Epidermal melanocyte (primary cell): ENCODE measurements at regions not wholly inside any gene's neighbourhood (a gene's known extent, or its start where the extent isn't known, plus 50 kb on each side); places are given as distances from the start of the nearest gene placed in this dataset.
"Not testable (repeated sequence)": the region's sequence is repeated elsewhere in the genome, so short reads cannot be mapped to it uniquely, and the experiment has no call there.

Experiments used
- DNase-seq: peaks from one replicate; pipeline ENCODE4 v3.0.0; 2011; ENCODE audit warnings: low spot score; ENCODE audit not compliant: insufficient read length

DNA sequence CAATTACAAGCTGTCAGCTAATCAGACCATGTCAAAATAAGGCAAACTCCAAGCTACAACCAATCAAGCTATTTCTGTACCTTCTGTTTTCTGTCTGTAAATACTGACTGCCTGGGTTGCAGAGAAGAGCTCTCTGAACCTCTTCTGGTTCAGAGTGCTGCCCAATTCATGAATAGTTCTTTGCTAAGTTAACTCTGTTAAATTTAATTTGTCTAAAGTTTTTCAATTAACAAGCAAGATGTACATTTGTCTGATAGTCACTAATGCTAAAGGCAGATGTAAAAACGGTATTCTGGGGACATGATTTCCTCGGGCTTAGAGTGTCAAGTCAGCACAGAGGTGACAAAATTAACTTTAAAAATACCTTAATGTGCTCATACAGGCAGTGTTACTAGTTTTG, 408.3 kb upstream of the CLINT1 start:
- no peak for DNase-seq

DNA sequence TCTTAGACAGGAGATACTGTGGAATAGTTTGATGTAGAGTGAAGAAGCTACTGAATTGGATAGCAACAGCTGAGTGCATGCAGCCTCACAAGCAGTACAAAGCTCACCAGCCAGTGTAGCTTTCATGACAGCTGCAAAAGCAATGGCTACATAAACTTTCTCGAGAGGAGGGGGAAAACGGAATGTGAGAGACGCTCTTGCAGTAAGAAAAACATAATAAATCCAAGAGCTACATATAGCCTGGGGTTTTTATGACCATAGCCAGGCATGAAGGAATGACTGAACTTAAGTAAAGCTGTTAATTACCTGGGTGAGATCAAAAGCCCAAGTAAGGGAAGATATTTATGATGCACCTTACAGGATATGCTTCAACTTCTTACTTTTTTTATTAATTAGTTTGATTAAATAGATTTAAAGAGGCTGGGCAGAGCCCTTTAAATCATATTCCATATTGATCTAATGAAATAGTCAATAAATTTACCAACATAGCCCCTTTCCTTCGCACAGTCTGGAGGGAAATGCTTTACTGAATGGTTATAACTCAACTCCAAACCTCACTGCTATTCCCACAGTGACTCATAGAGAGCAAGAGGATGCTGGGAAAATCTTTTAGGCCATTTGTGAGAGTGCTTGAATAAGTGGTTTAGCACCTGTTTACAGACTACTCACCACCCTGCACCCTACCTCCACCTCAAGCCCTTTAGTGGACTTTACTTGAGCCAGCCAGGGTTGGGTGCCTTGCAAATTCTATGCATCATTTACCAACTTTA, 407.2 kb upstream of the CLINT1 start:
- no peak for DNase-seq

DNA sequence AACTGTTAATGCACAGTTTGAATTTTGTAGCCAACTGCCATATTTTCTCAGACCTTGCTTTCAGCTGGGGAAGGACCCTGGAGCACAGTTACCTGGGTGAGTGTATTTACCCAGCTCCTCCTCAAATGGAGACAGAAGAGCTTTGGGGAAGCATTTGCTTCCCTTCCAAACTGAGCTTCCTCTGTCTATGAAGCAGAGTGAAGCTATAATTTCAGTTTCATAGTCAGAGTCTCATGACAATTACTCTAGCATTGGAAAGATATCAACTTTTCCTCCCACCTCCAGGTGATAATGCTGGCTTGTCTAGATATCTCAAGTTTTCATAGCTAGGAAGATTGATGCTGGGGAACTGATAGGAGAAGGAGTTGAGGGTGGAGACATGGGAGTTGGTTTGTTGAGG, 406.4 kb upstream of the CLINT1 start:
- no peak for DNase-seq

DNA sequence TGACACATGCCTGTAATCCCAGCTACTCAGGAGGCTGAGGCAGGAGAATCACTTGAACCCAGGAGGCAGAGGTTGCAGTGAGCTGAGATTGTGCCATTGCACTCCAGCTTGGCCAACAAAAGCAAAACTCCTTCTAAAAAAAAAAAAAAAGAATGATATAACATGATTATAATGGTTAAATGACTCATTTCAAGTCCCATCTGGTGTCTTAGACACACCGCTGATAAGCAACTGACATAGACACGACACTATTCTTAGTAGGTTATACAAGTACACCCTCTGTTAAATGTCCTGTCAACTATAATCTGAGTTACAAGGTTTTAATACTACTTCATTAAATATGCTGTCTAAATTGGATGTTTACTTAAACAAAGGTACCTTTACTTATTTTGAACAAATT, 405.3 kb upstream of the CLINT1 start:
- no peak for DNase-seq

DNA sequence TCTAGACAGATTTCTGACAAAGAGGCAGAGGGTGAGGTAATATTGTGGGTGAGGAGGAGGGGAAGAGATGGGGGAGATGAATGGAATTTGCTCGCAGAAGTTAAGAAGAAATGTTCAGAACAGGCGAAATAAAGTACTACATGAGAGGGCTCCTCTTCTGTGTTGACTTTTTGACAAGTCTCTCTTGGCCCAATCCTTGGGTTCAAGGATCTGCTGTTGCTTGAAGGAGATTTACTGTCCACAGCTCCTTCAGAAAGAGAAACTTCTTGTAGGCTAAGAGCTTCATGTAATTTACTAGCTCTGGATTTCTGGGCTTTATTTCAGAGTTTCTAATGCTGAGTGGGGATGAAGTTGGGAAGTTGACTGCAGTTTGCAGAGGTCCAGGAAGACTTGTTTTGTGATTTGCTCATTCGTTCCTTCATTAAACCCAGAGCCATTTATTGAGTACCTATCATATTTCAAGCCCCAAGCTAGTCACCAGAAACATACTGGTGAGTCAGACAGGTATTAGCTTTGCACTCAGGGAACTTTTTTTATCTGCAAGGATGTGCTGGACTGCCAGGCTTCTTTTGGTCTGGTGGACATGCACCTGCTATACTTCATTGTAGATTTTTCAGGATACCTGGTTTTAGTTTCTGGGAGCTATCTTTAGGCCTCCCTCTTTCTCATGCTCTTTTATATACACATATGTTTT, 402.9 kb upstream of the CLINT1 start:
- DNase-seq, result no peak

DNA sequence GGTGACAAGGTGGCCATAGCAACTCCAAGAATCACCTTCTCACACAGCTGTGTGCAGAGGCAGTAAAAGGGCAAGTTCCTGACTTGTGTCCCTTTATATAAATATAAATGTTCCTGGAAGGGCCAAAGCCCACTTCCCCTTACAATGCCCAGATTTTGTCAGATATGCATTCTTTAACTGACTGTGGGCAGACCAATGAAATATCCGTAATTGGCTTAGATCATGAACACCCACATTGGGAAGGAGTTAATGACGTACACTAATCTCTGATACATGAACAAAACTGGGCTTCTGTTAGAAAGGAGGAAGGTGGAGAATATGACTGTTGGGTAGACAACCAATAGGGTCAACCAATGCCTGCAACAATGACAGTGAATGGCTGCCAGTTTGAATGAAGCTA, 397.2 kb upstream of the CLINT1 start:
- no peak for DNase-seq

DNA sequence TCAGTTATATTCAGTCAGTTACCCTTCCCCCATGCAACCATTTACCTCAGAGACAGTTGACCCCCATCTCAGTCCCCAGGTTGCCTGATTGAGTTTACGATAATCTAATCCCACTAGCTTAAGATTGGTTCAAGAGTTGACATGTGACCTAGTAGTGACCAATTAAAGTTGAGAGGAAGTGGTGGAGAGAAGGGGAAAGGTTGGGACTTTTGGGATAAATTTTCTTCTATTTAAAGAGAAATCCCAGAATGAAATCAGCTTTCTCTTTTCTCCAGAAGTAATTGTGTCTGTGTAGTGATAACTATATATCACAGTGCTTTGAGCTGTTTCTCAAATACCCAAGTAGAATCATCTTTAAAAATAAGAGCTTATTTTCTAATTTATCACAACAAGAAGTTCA, 396.7 kb upstream of the CLINT1 start:
- no peak for DNase-seq

DNA sequence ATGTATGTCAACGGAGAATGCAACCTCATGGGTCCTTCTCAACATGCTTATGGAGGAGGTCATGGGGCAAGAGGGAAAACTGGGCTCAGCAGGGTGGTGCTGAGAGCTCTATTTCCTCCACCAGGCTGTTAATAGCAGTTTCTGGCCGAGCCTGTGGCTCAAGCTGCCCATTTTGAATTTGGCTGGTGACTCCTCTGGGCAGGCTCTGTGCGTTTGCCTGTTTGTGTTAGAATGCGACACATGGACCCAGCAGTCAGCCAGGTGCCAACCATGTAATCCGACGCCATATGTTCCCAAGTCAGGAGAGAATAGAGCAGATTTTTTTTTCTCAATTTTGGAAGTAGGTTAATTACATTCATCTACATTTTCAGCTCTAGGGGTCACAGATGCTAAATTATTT, 387.7 kb upstream of the CLINT1 start:
- no peak for DNase-seq

DNA sequence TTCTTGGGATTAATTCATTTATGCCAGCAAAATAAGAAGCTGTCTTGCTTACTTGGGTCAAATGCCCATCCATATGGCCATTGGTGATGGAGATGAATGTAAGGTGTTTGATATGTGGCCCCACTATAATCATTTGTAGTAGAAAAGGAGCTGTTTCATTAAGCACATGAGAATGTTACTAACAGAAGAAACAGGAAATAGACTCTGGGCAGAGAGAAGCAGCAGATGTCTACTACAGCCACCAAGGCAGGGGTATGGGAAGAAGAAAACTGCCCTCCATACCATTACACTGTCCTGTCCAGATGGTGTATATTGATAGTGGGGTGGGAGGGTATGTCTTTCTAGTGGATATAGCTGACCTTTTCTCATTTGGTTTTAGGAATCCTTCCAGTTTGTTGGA, 386.6 kb upstream of the CLINT1 start:
- no peak for DNase-seq

DNA sequence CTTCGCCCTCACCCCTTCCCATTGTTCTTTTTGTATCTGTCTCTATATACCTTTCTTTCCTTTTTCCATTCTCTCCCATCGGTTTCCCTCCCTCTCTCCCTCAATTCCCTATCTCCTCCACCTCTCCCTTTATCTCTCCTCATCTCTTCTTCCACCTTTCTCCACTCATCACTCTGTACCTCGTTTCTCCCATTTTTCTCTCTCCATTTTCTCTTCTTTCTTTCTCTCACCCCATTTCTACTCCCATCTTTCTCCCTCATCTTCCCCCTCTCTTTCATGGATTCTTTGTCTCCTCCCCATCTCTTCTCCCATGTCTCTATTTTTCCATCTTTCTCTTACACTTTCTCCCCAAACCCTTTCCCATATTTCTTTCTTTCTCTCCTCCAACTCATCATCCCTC, 385.9 kb upstream of the CLINT1 start:
- no peak for DNase-seq

DNA sequence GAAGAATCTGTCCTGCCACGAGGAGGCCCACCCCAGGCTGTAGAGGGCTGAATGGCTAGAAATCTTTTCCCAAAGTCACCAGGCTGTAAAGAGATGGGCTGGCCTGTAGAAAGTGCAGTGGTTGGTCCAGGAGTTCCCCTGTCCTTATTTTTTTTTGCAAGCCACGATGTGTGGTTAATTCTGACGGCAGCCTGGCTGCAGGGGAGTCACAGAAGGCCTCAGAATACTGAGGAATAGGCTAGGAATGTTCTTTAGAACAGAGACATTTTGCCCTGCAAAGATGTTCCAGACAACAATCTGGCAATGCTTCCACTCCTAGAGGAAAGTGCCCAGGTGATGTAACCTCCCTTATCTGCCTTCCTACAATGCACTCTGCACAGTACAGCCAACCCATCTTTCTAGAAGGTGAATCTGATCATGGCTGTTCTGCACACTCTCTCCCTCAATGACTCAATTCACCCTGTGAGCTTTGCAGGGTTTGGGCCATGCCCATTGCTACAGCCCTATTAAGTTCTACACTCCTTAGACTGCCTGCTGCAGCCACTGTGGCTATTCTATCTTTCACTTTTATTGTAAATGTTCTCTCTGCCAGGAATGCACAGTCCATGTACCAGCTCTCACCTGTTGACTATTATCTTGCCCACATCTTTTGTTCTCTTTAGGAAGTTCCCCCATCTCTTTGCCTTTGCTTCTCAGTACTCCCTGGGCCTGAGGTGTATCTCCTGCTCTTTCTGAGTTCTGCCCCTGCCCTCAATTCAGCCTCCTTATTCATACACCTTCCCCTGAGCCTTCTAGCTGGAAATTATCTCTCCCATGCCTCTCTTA, 377.8 kb upstream of the CLINT1 start:
- no peak for DNase-seq

DNA sequence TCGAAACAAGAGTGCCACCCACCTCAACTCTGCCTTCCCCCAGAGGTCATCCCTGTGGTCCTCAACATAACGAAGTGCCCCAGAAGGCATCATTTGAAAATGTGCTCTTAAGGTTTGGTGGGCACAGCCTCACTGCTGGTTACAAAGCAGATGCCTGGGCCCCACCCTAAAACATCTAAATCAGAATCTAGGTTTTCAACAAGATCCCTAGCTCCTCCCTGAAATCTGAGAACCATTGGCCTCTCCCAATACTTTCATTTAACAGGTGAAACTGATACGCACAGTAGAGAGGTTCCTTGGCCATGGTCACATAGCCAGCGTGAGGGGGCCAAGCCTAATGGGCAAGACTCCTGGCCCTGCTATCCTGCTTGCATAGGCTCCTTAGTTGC, 376.2 kb upstream of the CLINT1 start:
- no peak for DNase-seq

DNA sequence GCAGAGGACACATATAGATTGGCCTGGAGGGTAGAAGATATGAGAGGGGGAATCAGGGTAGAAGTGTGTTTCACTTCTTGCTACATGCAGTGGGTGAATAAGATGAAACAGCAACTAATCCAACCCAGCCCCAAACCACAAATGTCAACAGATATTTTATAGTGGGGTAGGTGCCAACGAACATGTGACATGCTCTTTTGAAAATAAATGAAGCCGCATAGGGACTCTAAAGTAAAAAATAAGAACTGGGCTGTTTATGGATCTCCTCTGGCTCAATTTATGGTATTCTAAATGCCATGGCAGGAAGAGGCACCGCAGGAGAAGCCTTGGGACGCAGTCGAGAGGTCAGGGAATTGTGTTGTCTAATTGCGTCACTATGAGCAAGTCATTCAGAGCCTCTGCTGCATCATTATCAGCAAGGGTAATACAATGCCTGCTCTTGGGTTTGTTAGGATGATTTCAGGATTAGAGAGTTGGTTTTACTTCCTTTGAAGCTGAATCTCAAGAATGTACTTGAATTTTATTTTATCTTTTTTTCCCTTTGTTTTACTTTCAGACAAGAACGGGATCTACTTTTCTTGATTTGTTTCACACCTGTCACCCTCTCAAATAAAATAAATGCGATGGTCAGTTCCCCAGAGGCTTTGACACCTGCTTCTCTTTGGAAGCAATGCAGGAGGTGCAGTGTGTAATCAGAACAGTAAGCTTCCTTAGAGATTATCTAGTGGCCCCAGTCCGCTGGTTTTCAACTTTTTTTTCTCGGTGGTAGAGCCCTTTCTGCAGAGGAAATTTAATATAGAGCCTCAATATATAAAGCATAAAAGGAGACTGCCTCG, 375.6 kb upstream of the CLINT1 start:
- no peak for DNase-seq

DNA sequence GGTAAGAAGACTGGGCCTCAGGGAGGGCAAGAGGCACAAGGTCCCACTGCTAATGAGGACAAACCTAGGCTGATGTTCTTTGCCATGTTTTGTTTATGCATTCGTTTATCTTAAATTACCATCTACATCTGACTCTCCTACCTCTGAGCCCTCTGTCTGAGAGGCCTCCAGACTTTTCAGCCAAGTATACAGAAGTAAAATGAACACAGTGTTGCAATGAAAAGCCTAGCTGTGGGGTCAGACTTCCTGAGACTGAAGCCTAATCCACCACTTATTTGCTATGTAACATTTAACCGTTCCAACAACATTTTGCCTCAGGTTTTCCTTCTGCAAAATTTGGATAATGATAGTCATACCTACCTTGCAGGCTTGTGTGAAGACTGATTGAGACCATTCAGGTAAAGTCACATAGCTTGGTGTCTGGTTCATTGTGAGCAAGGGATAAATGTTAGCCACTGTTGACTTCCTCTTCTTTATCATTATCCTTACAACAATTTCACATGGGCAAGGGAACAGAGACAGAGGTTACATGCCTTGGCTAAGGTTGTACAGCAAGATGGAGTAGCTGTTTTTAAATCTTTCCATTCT, 374.9 kb upstream of the CLINT1 start:
- no peak for DNase-seq

DNA sequence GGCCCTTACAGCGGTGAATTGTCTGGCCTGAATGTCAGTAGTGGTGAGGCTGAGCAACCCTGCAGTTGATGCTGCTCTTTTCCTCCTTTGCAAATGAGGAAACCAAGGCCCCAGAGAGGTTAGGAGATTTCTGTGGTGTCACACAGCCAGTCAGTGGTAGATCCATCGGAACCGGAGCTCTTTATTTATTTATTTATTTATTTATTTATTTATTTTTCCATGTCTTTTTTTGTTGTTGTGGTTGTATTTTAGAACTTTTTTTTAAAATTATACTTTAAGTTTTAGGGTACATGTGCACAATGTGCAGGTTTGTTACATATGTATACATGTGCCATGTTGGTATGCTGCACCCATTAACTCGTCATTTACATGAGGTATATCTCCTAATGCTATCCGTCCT, 368.4 kb upstream of the CLINT1 start:
- not testable (repeated sequence) for DNase-seq

DNA sequence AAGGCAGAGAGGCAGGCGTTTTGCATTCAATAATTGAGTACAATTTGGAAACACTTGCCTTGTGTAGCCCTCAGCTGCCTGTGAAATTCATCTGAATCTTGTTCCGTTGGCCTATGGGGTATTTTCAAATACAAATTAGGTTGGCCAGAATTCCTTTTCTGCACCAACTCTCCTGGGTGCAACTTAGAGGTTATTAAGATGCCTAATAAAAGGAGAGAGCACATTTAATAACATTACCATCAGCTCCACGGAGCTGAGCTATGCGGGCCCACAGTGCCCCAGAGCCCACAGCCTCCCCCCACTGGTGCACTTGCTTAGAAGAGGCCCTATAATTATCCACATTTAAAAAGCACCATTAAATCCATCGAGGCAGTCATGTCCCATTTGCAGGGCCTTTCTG, 367.6 kb upstream of the CLINT1 start:
- DNase-seq, result no peak

DNA sequence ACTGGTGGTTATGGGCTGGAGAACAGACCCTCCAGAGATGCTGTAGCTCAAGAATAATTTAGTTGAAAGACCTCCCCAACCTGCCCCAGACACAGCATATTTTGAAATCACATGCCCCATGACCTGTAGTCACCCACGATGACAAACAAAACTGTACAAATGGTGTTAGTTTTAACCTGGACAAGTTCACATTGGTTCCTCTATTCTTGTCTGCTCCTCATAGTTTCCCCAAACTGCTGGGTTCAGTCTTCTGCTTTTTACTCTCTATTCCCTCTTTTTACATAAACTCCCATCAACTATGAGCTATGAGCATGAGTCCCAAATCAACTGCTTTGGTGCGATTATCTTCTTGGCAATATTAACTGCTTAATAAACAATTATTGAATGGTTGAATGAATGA, 365.3 kb upstream of the CLINT1 start:
- DNase-seq, result no peak

DNA sequence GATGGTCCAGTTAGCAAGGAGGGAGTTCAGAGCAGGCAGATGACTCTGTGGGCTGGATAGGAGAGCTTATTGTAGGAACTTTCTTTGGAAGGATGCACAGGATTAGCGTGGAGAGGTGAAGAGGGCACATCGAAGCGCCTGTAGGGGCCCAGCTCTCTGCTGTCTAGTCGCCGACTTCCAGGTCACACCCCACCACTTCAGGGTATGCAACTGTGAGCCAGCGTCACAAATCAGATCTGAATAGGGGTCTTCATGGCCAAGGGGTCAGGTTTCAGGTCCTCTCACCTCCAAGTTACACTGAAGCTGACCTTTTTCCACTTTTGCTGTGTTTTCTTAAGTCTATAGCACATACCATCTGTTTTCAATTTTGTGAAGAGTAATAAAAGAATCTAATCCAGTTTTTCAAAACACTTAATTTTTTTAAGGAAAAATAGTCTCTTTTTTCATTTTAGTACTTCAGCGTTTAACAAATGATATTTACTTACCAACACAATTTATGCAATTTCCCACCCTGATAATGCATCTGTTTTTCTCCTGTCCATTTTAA, 364.2 kb upstream of the CLINT1 start:
- DNase-seq, result no peak

DNA sequence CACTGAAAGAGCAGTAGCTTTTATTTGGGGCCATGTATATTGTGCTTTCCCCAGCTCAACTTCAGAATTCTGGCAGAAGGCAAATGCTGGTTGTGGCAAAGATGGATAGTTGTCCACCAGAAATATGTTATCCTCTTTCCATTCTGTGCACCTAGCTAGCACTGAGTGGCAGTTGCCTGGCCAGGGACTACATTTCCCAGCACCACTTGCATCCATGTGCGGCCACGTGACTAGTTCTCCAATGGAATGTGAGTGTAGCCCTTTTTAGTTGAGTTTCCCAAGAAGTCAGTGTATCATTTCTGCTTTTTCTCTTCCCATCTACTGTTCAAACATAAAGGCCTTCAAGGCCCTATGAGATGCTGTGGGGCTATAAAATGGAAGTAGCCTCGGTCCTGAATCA, 354.0 kb upstream of the CLINT1 start:
- no peak for DNase-seq

DNA sequence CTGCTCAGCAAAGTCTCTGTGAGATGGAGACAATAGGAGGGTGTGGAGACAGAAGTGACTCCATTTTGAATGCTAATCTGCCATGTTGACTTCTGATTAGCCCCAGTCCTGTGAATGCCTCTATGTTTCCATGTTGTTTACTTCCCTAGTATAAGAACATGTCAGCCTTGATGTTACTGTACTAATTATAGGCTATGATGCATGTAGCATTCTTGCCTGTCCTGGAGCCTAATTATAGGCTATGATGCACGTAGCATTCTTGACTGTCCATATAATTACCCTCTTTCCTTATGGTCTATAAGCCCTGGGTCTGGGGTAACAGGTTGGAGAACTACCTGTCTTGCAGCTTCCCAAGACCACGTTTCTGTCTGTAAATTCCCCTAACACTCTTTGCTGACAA, 353.3 kb upstream of the CLINT1 start:
- no peak for DNase-seq
